Neural cell (in vitro differentiated cells): ENCODE measurements at regions not wholly inside any gene's neighbourhood (a gene's known extent, or its start where the extent isn't known, plus 50 kb on each side); places are given as distances from the start of the nearest gene placed in this dataset.

Experiments
- CTCF ChIP-seq: fragments of 450-650 bp; IDR thresholded peaks from 2 replicates; pipeline ENCODE4 v1.5.1; 2014; ENCODE audit warnings: antibody characterized with exemption, mild to moderate bottlenecking, moderate library complexity; ENCODE audit not compliant: poor library complexity, severe bottlenecking
- EP300 ChIP-seq: fragments of 450-650 bp; conservative IDR thresholded peaks from 2 replicates; pipeline ENCODE4 v1.6.1; 2014; ENCODE audit warnings: antibody characterized with exemption, mild to moderate bottlenecking, moderate library complexity; ENCODE audit not compliant: poor library complexity, severe bottlenecking
- EZH2 ChIP-seq: fragments of 200-600, 300-800 bp; shearing (Covaris generic), sonication (generic); IDR thresholded peaks from 2 replicates; pipeline ENCODE4 v1.6.1; 2014; ENCODE audit warnings: antibody characterized with exemption, low read length, borderline replicate concordance, mild to moderate bottlenecking; ENCODE audit not compliant: insufficient read depth, poor library complexity, severe bottlenecking
- MXI1 ChIP-seq: fragments of 450-650 bp; conservative IDR thresholded peaks from 2 replicates; pipeline ENCODE4 v1.6.1; 2014; ENCODE audit warnings: antibody characterized with exemption, mild to moderate bottlenecking; ENCODE audit not compliant: poor library complexity, severe bottlenecking
- POLR2AphosphoS5 ChIP-seq: IDR thresholded peaks from 2 replicates; pipeline ENCODE4 v1.6.1; 2012
- SMC3 ChIP-seq: fragments of 450-650 bp; conservative IDR thresholded peaks from 2 replicates; pipeline ENCODE4 v1.6.1; 2014; ENCODE audit warnings: antibody characterized with exemption, mild to moderate bottlenecking, moderate library complexity; ENCODE audit not compliant: poor library complexity
- TAF1 ChIP-seq: IDR thresholded peaks from 2 replicates; pipeline ENCODE4 v1.6.1; 2012; ENCODE audit warnings: low read depth
- TF ChIP-seq, protein P1 (sequence below): IDR thresholded peaks from 2 replicates; pipeline ENCODE4 v1.6.1; 2012; ENCODE audit warnings: borderline replicate concordance

DNA sequence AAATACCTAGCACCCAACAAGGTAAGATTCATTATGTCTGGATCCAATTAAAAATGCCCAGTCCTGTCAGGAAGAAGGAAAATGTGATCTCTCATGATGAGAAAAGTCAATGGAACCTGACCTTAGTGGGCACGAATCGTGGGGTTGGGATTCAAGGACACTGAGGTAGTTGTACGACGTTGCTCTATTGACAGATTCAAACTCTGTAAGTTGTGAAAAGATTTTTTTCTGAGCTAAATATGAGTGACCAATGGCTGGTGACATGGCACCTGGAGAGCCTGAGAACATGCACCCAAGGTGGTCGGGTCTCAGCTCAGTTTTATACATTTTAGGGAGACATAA lies 148.2 kb downstream of the NDUFA10 start:
- TF ChIP-seq POLR2AphosphoS5 = no peak
- TF ChIP-seq CTCF = no peak
- TF ChIP-seq SMC3 = no peak
- TF ChIP-seq, protein P1, sequence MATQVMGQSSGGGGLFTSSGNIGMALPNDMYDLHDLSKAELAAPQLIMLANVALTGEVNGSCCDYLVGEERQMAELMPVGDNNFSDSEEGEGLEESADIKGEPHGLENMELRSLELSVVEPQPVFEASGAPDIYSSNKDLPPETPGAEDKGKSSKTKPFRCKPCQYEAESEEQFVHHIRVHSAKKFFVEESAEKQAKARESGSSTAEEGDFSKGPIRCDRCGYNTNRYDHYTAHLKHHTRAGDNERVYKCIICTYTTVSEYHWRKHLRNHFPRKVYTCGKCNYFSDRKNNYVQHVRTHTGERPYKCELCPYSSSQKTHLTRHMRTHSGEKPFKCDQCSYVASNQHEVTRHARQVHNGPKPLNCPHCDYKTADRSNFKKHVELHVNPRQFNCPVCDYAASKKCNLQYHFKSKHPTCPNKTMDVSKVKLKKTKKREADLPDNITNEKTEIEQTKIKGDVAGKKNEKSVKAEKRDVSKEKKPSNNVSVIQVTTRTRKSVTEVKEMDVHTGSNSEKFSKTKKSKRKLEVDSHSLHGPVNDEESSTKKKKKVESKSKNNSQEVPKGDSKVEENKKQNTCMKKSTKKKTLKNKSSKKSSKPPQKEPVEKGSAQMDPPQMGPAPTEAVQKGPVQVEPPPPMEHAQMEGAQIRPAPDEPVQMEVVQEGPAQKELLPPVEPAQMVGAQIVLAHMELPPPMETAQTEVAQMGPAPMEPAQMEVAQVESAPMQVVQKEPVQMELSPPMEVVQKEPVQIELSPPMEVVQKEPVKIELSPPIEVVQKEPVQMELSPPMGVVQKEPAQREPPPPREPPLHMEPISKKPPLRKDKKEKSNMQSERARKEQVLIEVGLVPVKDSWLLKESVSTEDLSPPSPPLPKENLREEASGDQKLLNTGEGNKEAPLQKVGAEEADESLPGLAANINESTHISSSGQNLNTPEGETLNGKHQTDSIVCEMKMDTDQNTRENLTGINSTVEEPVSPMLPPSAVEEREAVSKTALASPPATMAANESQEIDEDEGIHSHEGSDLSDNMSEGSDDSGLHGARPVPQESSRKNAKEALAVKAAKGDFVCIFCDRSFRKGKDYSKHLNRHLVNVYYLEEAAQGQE = no peak
- TF ChIP-seq MXI1 = no peak
- no peak for TF ChIP-seq EZH2
- no peak for TF ChIP-seq EP300
- TF ChIP-seq TAF1 = no peak
